HEK293 (cell line): ENCODE measurements at regions not wholly inside any gene's neighbourhood (a gene's known extent, or its start where the extent isn't known, plus 50 kb on each side); places are given as distances from the start of the nearest gene placed in this dataset.

Experiments used
- CTCF ChIP-seq: fragments of 450-650 bp; formaldehyde crosslinking; IDR thresholded peaks from 2 replicates; pipeline ENCODE4 v1.5.1; 2016; ENCODE audit warnings: missing biosample characterization, missing genetic modification characterization
- ELK4 ChIP-seq: IDR thresholded peaks from 2 replicates; pipeline ENCODE4 v1.6.1; 2011; ENCODE audit warnings: mild to moderate bottlenecking, low read depth, low read length, borderline replicate concordance
- HOXA7 ChIP-seq: sonication (generic); formaldehyde crosslinking; IDR thresholded peaks from 2 replicates; pipeline ENCODE4 v1.8.1; 2022; ENCODE audit warnings: missing genetic modification reagents, borderline replicate concordance
- KLF10 ChIP-seq: fragments of 450-650 bp; IDR thresholded peaks from 2 replicates; pipeline ENCODE4 v1.5.1; 2018; ENCODE audit warnings: missing biosample characterization, mild to moderate bottlenecking, missing genetic modification characterization
- REST ChIP-seq: fragments of 450-650 bp; formaldehyde crosslinking; IDR thresholded peaks from 2 replicates; pipeline ENCODE4 v1.5.1; 2016; ENCODE audit warnings: missing biosample characterization, missing genetic modification characterization
- TSHZ1 ChIP-seq: fragments of 450-650 bp; formaldehyde crosslinking; IDR thresholded peaks from 2 replicates; pipeline ENCODE4 v1.5.1; 2016; ENCODE audit warnings: missing biosample characterization, missing genetic modification characterization, borderline replicate concordance
- ZBTB1 ChIP-seq: fragments of 450-650 bp; formaldehyde crosslinking; IDR thresholded peaks from 2 replicates; pipeline ENCODE4 v1.5.1; 2016; ENCODE audit warnings: missing biosample characterization, missing genetic modification characterization
- ZFP41 ChIP-seq: fragments of 450-650 bp; formaldehyde crosslinking; IDR thresholded peaks from 2 replicates; pipeline ENCODE4 v1.5.1; 2016; ENCODE audit warnings: missing biosample characterization, missing genetic modification characterization, borderline replicate concordance
- ZNF157 ChIP-seq: fragments of 450-650 bp; formaldehyde crosslinking; IDR thresholded peaks from 2 replicates; pipeline ENCODE4 v1.5.1; 2016; ENCODE audit warnings: missing biosample characterization, missing genetic modification characterization
- ZNF274 ChIP-seq, 2 experiments: fragments of 200-500 bp in 1 of 2; fragments of 450-650 bp in 1 of 2; sonication (Bioruptor generic) in 1 of 2; formaldehyde crosslinking in 1 of 2; IDR thresholded peaks; 2 replicates each; pipeline versions ENCODE4 v1.5.1 to v1.6.1; 2014 to 2016; ENCODE audit warnings: borderline replicate concordance in 1 of 2, inconsistent platforms in 1 of 2, low read length in 1 of 2, missing biosample characterization in 1 of 2, missing genetic modification characterization in 1 of 2
- ZNF785 ChIP-seq: fragments of 450-650 bp; formaldehyde crosslinking; IDR thresholded peaks from 2 replicates; pipeline ENCODE4 v1.5.1; 2016; ENCODE audit warnings: missing biosample characterization, missing genetic modification characterization

GRCh38 chr3:156609546-156609945 lies 54.6 kb upstream of the SSR3 start:
- TF ChIP-seq CTCF (tag by site-specific recombination) = no peak
- no peak for TF ChIP-seq ZFP41 (tag by site-specific recombination)
- TF ChIP-seq ZBTB1 (tag by site-specific recombination) = no peak
- no peak for TF ChIP-seq TSHZ1 (tag by site-specific recombination)
- TF ChIP-seq KLF10 (tag by site-specific recombination) = no peak
- TF ChIP-seq ZNF274 (IDR thresholded peaks at IDR 0.05; ENCODE audit: low read length) = no peak
- no peak for TF ChIP-seq ZNF274 (tag by site-specific recombination; IDR thresholded peaks at IDR 0.05; ENCODE audit: borderline replicate concordance)
- no peak for TF ChIP-seq HOXA7
- no peak for TF ChIP-seq REST (tag by site-specific recombination)
- no peak for TF ChIP-seq ZNF157
- TF ChIP-seq ELK4 = no peak
- no peak for TF ChIP-seq ZNF785
